GM12878 (cell line): ENCODE measurements at regions not wholly inside any gene's neighbourhood (a gene's known extent, or its start where the extent isn't known, plus 50 kb on each side); places are given as distances from the start of the nearest gene placed in this dataset.

Experiments used
- ATAC-seq: fragments of 200-7000 bp; cut with Tn5 transposase; 3 replicates; pipeline ENCODE4 v1.9.1; 2020; ENCODE audit warnings: mild to moderate bottlenecking, moderate library complexity
- BruUV-seq: library from RNA; stranded (reverse); fragments of 400-500 nt; replicated peaks from 2 replicates; lab custom pipeline; 2021; lab: Mats Ljungman, UMichigan
- CTCF ChIA-PET: fragments of 300-600 bp; sonication (Branson Sonifier 250); formaldehyde crosslinking; extraction: SDS; loops from one replicate; lab custom pipeline; 2021; ENCODE audit warnings: inconsistent platforms; lab: Yijun Ruan, JAX
- POLR2A ChIA-PET: fragments of 350-600 bp; formaldehyde crosslinking; extraction: SDS; loops from one replicate; lab custom pipeline; 2021; ENCODE audit warnings: inconsistent platforms; lab: Charles Lee
- RAD21 ChIA-PET: fragments of 300-600 bp; sonication (Branson Sonifier 250); formaldehyde crosslinking; loops from one replicate; lab custom pipeline; 2023; ENCODE audit warnings: antibody characterized with exemption; ENCODE audit not compliant: unreplicated experiment; lab: Charles Lee
- SMC1A ChIA-PET: fragments of 300-600 bp; sonication (Branson Sonifier 250); formaldehyde crosslinking; loops from one replicate; lab custom pipeline; 2023; ENCODE audit not compliant: unreplicated experiment, uncharacterized antibody; lab: Charles Lee
- DNase-seq: peaks from one replicate; pipeline ENCODE4 v3.0.0-alpha.2; 2011; ENCODE audit warnings: low read depth, low spot score
- FAIRE-seq: peaks from 3 replicates; lab custom pipeline; 2011; peaks lifted over from hg19 to GRCh38; lab: Jason Lieb, UNC
- H2AFZ ChIP-seq: 2 replicates; pipeline ENCODE4 v1.6.0; 2011; ENCODE audit warnings: low read depth, low read length, control low read depth; ENCODE audit not compliant: control insufficient read depth
- H3K27ac ChIP-seq: 2 replicates; pipeline ENCODE4 v1.5.1; 2011; ENCODE audit warnings: control low read depth; ENCODE audit not compliant: control insufficient read depth, insufficient read depth
- H3K27me3 ChIP-seq, 2 experiments: replicated peaks in 1 of 2; 2 replicates each; pipeline versions ENCODE4 v1.6.0 to v1.6.1; 2011; ENCODE audit warnings: low read length in 1 of 2; ENCODE audit not compliant: control insufficient read depth in 2 of 2, insufficient read depth in 2 of 2
- H3K36me3 ChIP-seq, 2 experiments: 2 replicates each; pipeline ENCODE4 v1.5.1; 2011; ENCODE audit warnings: low read length in 1 of 2; ENCODE audit not compliant: control insufficient read depth in 2 of 2, insufficient read depth in 2 of 2
- H3K4me1 ChIP-seq: 2 replicates; pipeline ENCODE4 v1.6.1; 2011; ENCODE audit warnings: mild to moderate bottlenecking, low read length, moderate library complexity, mixed read lengths; ENCODE audit not compliant: control insufficient read depth, insufficient read depth
- H3K4me2 ChIP-seq: 2 replicates; pipeline ENCODE4 v1.6.0; 2011; ENCODE audit warnings: control low read depth; ENCODE audit not compliant: control insufficient read depth, insufficient read depth
- H3K4me3 ChIP-seq: fragments of 200-600 bp; sonication (generic); 2 replicates; pipeline ENCODE4 v1.5.1; 2016
- H3K79me2 ChIP-seq: 2 replicates; pipeline ENCODE4 v1.6.0; 2011; ENCODE audit warnings: low read length; ENCODE audit not compliant: control insufficient read depth, insufficient read depth
- H3K9ac ChIP-seq: 2 replicates; pipeline ENCODE4 v1.8.0; 2011; ENCODE audit warnings: low read length, control low read depth, mixed read lengths; ENCODE audit not compliant: control insufficient read depth, insufficient read depth
- H3K9me3 ChIP-seq: replicated peaks from 3 replicates; pipeline ENCODE4 v1.5.1; 2011; ENCODE audit warnings: mild to moderate bottlenecking, low read length; ENCODE audit not compliant: control insufficient read depth, insufficient read depth
- H4K20me1 ChIP-seq: 2 replicates; pipeline ENCODE4 v1.6.0; 2011; ENCODE audit not compliant: control insufficient read depth, insufficient read depth
- CEBPB ChIP-seq, 2 experiments: fragments of 150-350 bp in 1 of 2; IDR thresholded peaks; 2 replicates each; pipeline ENCODE4 v1.6.1; 2012 to 2014; ENCODE audit warnings: low read depth in 2 of 2, low read length in 2 of 2, borderline replicate concordance in 1 of 2, inconsistent platforms in 1 of 2
- CUX1 ChIP-seq: IDR thresholded peaks from 2 replicates; pipeline ENCODE4 v1.6.1; 2012; ENCODE audit warnings: improper control_type of control experiment, low read depth, low read length; ENCODE audit not compliant: insufficient replicate concordance
- DPF2 ChIP-seq: fragments of 450-650 bp; IDR thresholded peaks from 2 replicates; pipeline ENCODE4 v1.6.1; 2017; ENCODE audit warnings: mild to moderate bottlenecking
- EGR1 ChIP-seq, 2 experiments: IDR thresholded peaks; 1 replicate in 1 of 2; 2 replicates in 1 of 2; pipeline ENCODE4 v1.6.1; 2011 to 2012; ENCODE audit warnings: low read depth in 2 of 2, low read length in 2 of 2, borderline replicate concordance in 1 of 2, mild to moderate bottlenecking in 1 of 2, moderate library complexity in 1 of 2
- EZH2 ChIP-seq: IDR thresholded peaks from 2 replicates; pipeline ENCODE4 v1.6.1; 2012; ENCODE audit warnings: low read depth, mild to moderate bottlenecking, control low read depth, inconsistent platforms, low read length, borderline replicate concordance; ENCODE audit not compliant: control insufficient read depth
- IRF4 ChIP-seq: IDR thresholded peaks from 2 replicates; pipeline ENCODE4 v1.6.1; 2011; ENCODE audit warnings: low read depth, low read length
- KAT2A ChIP-seq: conservative IDR thresholded peaks from 2 replicates; pipeline ENCODE4 v1.6.1; 2011; ENCODE audit warnings: low read depth, low read length; ENCODE audit not compliant: control insufficient read depth
- LARP7 ChIP-seq: fragments of 450-650 bp; IDR thresholded peaks from 2 replicates; pipeline ENCODE4 v1.6.1; 2017; ENCODE audit warnings: mild to moderate bottlenecking
- MYC ChIP-seq: IDR thresholded peaks from 2 replicates; pipeline ENCODE4 v1.6.1; 2011; ENCODE audit warnings: mild to moderate bottlenecking, low read length, moderate library complexity, inconsistent platforms; ENCODE audit not compliant: insufficient read depth, insufficient replicate concordance, insufficient read length, severe bottlenecking
- NFYA ChIP-seq: IDR thresholded peaks from 2 replicates; pipeline ENCODE4 v1.6.1; 2011; ENCODE audit warnings: low read depth, mild to moderate bottlenecking, low read length, improper control_type of control experiment, borderline replicate concordance
- NR2C2 ChIP-seq: IDR thresholded peaks from 2 replicates; pipeline ENCODE4 v1.6.1; 2011; ENCODE audit warnings: borderline replicate concordance, low read depth; ENCODE audit not compliant: control insufficient read depth, insufficient read length
- SMAD1 ChIP-seq: fragments of 450-650 bp; IDR thresholded peaks from 2 replicates; pipeline ENCODE4 v1.6.1; 2018; ENCODE audit warnings: mild to moderate bottlenecking, low read depth; ENCODE audit not compliant: partially characterized antibody
- SPI1 ChIP-seq: IDR thresholded peaks from 2 replicates; pipeline ENCODE4 v1.6.1; 2011; ENCODE audit warnings: low read depth, mild to moderate bottlenecking, low read length, moderate library complexity, borderline replicate concordance; ENCODE audit not compliant: insufficient read depth
- SUZ12 ChIP-seq: fragments of 200-600 bp; sonication (generic); IDR thresholded peaks from one replicate; pipeline ENCODE4 v1.6.1; 2018; ENCODE audit warnings: antibody characterized with exemption, mild to moderate bottlenecking; ENCODE audit not compliant: unreplicated experiment
- TCF12 ChIP-seq: IDR thresholded peaks from 2 replicates; pipeline ENCODE4 v1.6.1; 2011; ENCODE audit warnings: low read depth, mild to moderate bottlenecking, low read length
- WGBS: methylation state at CpG from one replicate; pipeline ENCODE4 v1.1.6; 2016; ENCODE audit warnings: low lambda C conversion rate; ENCODE audit not compliant: insufficient replicate concordance, insufficient coverage; ENCODE audit errors: missing lambda C conversion rate; 5-methylcytosine and 5-hydroxymethylcytosine counted together
- in situ Hi-C: fragments of 300-500 bp; cut with MboI; formaldehyde crosslinking; loops from 9 replicates; pipeline ENCODE4 v1.14.3; 2018; ENCODE audit warnings: mixed read lengths
- intact Hi-C: fragments of 100-400 bp; cut with micrococcal nuclease; formaldehyde crosslinking; loops from one replicate; pipeline ENCODE4 v1.14.2; 2022; ENCODE audit not compliant: unreplicated experiment
- TF ChIP-seq, protein P1 (sequence below): IDR thresholded peaks from 2 replicates; pipeline ENCODE4 v1.6.1; 2011; ENCODE audit warnings: low read depth, mild to moderate bottlenecking, low read length, moderate library complexity, borderline replicate concordance; ENCODE audit errors: extremely low read depth

- WGBS = 0% methylated on average over 2 of the region's 2 CpGs
- no peaks in the 10 kb centered on the region for H3K9me3 ChIP-seq
- no peak for DNase-seq
- H4K20me1 ChIP-seq = no peaks in the 10 kb centered on the region
- no peak for FAIRE-seq
- H3K27me3 ChIP-seq = no peaks in the 10 kb centered on the region
- H2AFZ ChIP-seq = no peak overlapping the region
- ATAC-seq = no peak
- intact Hi-C loops (no loop called here), in situ Hi-C loops (no loop called here)
- H3K36me3 ChIP-seq = no peaks in the 10 kb centered on the region
- no peak overlapping the region for H3K27ac ChIP-seq
- TF ChIP-seq DPF2 = no peak
- TF ChIP-seq SUZ12 = no peak
- TF ChIP-seq SMAD1 = no peak
- TF ChIP-seq SPI1 = no peak
- TF ChIP-seq NFYA = no peak
- no peak for TF ChIP-seq NR2C2
- no peak for TF ChIP-seq LARP7
- no peak for TF ChIP-seq CUX1
- TF ChIP-seq IRF4 = no peak
- TF ChIP-seq CEBPB (IDR thresholded peaks at IDR 0.05; ENCODE audit: borderline replicate concordance in 1 of 2, low read depth in 2 of 2, low read length in 2 of 2) = no peak
- no peak for TF ChIP-seq EGR1 (IDR thresholded peaks at IDR 0.05; ENCODE audit: borderline replicate concordance in 1 of 2, low read depth in 2 of 2, low read length in 2 of 2)
- no peak for TF ChIP-seq EZH2
- TF ChIP-seq MYC = no peak
- TF ChIP-seq, protein P1, sequence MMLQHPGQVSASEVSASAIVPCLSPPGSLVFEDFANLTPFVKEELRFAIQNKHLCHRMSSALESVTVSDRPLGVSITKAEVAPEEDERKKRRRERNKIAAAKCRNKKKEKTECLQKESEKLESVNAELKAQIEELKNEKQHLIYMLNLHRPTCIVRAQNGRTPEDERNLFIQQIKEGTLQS = no peak
- TF ChIP-seq KAT2A = no peak
- no peak for TF ChIP-seq TCF12
- H3K9ac ChIP-seq = no peak overlapping the region
- RAD21 ChIA-PET = no interaction called here
- no peak overlapping the region for H3K4me2 ChIP-seq
- POLR2A ChIA-PET = no interaction called here
- CTCF ChIA-PET = no interaction called here
- no peaks in the 10 kb centered on the region for H3K4me1 ChIP-seq
- H3K4me3 ChIP-seq = no peak overlapping the region
- H3K79me2 ChIP-seq = no peaks in the 10 kb centered on the region
- BruUV-seq = no TSS peak
- SMC1A ChIA-PET = no interaction called here
Measured at GRCh38 chr10:61016007-61016406, 72.0 kb upstream of the RHOBTB1 start.
